Ishikawa (cell line): ENCODE measurements at regions not wholly inside any gene's neighbourhood (a gene's known extent, or its start where the extent isn't known, plus 50 kb on each side); places are given as distances from the start of the nearest gene placed in this dataset.

ENCODE experiments used
- CEBPB ChIP-seq: IDR thresholded peaks from 2 replicates; pipeline ENCODE4 v1.6.1; 2012
- CREB1 ChIP-seq: IDR thresholded peaks from 2 replicates; pipeline ENCODE4 v1.6.1; 2012; ENCODE audit warnings: low read depth
- EGR1 ChIP-seq: IDR thresholded peaks from 2 replicates; pipeline ENCODE4 v1.6.1; 2012
- EP300 ChIP-seq: IDR thresholded peaks from 2 replicates; pipeline ENCODE4 v1.6.1; 2012; ENCODE audit warnings: borderline replicate concordance
- FOXM1 ChIP-seq: IDR thresholded peaks from 2 replicates; pipeline ENCODE4 v1.6.1; 2012; ENCODE audit warnings: low read depth, borderline replicate concordance
- NFIC ChIP-seq: IDR thresholded peaks from 2 replicates; pipeline ENCODE4 v1.6.1; 2012
- RAD21 ChIP-seq: IDR thresholded peaks from 2 replicates; pipeline ENCODE4 v1.6.1; 2012; ENCODE audit warnings: low read depth
- REST ChIP-seq: IDR thresholded peaks from 2 replicates; pipeline ENCODE4 v1.6.1; 2012; ENCODE audit warnings: low read depth, mild to moderate bottlenecking
- TAF1 ChIP-seq: IDR thresholded peaks from 2 replicates; pipeline ENCODE4 v1.6.1; 2012; ENCODE audit warnings: low read depth, mild to moderate bottlenecking
- TCF12 ChIP-seq: IDR thresholded peaks from 2 replicates; pipeline ENCODE4 v1.6.1; 2012; ENCODE audit warnings: low read depth
- TEAD4 ChIP-seq: IDR thresholded peaks from 2 replicates; pipeline ENCODE4 v1.6.1; 2012
- USF1 ChIP-seq: IDR thresholded peaks from 2 replicates; pipeline ENCODE4 v1.6.1; 2012
- YY1 ChIP-seq: IDR thresholded peaks from 2 replicates; pipeline ENCODE4 v1.6.1; 2012; ENCODE audit warnings: low read depth
- ZBTB7A ChIP-seq: IDR thresholded peaks from 2 replicates; pipeline ENCODE4 v1.6.1; 2012; ENCODE audit warnings: low read depth
- TF ChIP-seq, protein P1 (sequence below): IDR thresholded peaks from 2 replicates; pipeline ENCODE4 v1.6.1; 2012

DNA sequence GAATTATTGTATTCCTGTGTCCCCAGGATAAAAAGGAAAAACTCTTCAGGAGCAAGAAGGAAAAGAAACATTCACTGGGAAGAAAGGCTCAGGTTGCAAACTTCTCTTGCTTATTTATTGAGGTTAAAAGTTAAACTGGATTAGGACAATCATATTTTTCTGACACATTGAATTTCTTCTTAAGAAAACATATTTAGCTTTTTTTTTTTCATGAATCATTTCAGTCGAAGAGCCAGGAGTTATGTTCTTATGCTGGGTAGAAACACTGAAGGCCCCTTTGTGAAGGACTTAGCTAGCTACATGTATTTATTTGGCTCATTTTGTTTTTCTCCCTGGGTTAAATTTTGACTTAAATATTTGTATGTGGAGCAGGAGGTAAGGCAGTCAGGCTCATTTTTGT is 434.0 kb downstream of the KLF5 start:
- TF ChIP-seq TEAD4 (no peak), RAD21 (no peak)

GRCh38 chr13:73482556-73482955 is 423.8 kb downstream of the KLF5 start:
- TF ChIP-seq TEAD4 = no peak
- TF ChIP-seq EGR1 = no peak
- TF ChIP-seq REST = no peak
- TF ChIP-seq RAD21 = no peak
- TF ChIP-seq, protein P1, sequence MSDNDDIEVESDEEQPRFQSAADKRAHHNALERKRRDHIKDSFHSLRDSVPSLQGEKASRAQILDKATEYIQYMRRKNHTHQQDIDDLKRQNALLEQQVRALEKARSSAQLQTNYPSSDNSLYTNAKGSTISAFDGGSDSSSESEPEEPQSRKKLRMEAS = no peak
- TF ChIP-seq TAF1 = no peak
- TF ChIP-seq CEBPB = no peak
- TF ChIP-seq NFIC = no peak
- TF ChIP-seq ZBTB7A = no peak
- TF ChIP-seq EP300 = no peak
- TF ChIP-seq YY1 = no peak
- TF ChIP-seq CREB1 = no peak
- no peak for TF ChIP-seq USF1
- TF ChIP-seq TCF12 = no peak
- TF ChIP-seq FOXM1 = no peak

GRCh38 chr13:73481886-73482445 is 423.2 kb downstream of the KLF5 start:
- TF ChIP-seq TCF12 (no peak), ZBTB7A (no peak), EGR1 (no peak), FOXM1 (no peak), REST (no peak), EP300 (no peak), USF1 (no peak), CEBPB (no peak), RAD21 (no peak), YY1 (no peak)
- TF ChIP-seq, protein P1 = no peak

GRCh38 chr13:73480779-73481559 is 422.2 kb downstream of the KLF5 start:
- TF ChIP-seq, protein P1 = no peak
- TF ChIP-seq ZBTB7A (no peak), TAF1 (no peak), CEBPB (0 out of 2 replicates have a peak, but pooled peaks have one; percentile 20), REST (no peak), CREB1 (no peak), TCF12 (no peak), TEAD4 (no peak)
